Loucy (cell line): ENCODE measurements at regions not wholly inside any gene's neighbourhood (a gene's known extent, or its start where the extent isn't known, plus 50 kb on each side); places are given as distances from the start of the nearest gene placed in this dataset.

Source experiments
- H2AFZ ChIP-seq: fragments of 200-600 bp; sonication (generic); 2 replicates; pipeline ENCODE4 v1.6.0; 2016; ENCODE audit warnings: antibody characterized with exemption, mild to moderate bottlenecking, low read length, moderate library complexity
- H3F3A ChIP-seq: fragments of 200-600 bp; 2 replicates; pipeline ENCODE4 v1.6.0; 2016; ENCODE audit warnings: antibody characterized with exemption, low read depth, mild to moderate bottlenecking
- H3K27me3 ChIP-seq: fragments of 200-600 bp; sonication (generic); 2 replicates; pipeline ENCODE4 v1.6.1; 2014; ENCODE audit warnings: low read length, mild to moderate bottlenecking; ENCODE audit not compliant: insufficient read depth, poor library complexity, severe bottlenecking
- H3K36me3 ChIP-seq: fragments of 200-600 bp; sonication (generic); 2 replicates; pipeline ENCODE4 v1.6.1; 2016; ENCODE audit warnings: low read length; ENCODE audit not compliant: insufficient read depth
- H3K4me1 ChIP-seq: fragments of 200-600 bp; sonication (generic); 2 replicates; pipeline ENCODE4 v1.5.1; 2014; ENCODE audit warnings: low read length, mild to moderate bottlenecking; ENCODE audit not compliant: insufficient read depth, poor library complexity, severe bottlenecking
- H3K4me2 ChIP-seq: fragments of 200-600 bp; sonication (generic); 2 replicates; pipeline ENCODE4 v1.6.0; 2014; ENCODE audit warnings: antibody characterized with exemption, low read length, low read depth, mild to moderate bottlenecking; ENCODE audit not compliant: poor library complexity, severe bottlenecking
- H3K4me3 ChIP-seq: fragments of 200-600 bp; sonication (generic); 2 replicates; pipeline ENCODE4 v1.5.1; 2014; ENCODE audit warnings: low read length, mild to moderate bottlenecking, mixed read lengths; ENCODE audit not compliant: poor library complexity, severe bottlenecking
- H3K79me2 ChIP-seq: fragments of 200-600 bp; sonication (generic); 2 replicates; pipeline ENCODE4 v1.6.1; 2014; ENCODE audit warnings: low read length; ENCODE audit not compliant: insufficient read depth
- H3K9ac ChIP-seq: fragments of 200-600 bp; sonication (generic); 2 replicates; pipeline ENCODE4 v1.6.0; 2014; ENCODE audit warnings: mild to moderate bottlenecking, low read depth, low read length, moderate library complexity; ENCODE audit not compliant: poor library complexity, severe bottlenecking
- H3K9me2 ChIP-seq: fragments of 200-600 bp; sonication (generic); replicated peaks from 2 replicates; pipeline ENCODE4 v1.6.1; 2016; ENCODE audit warnings: low read depth, low read length, mixed read lengths
- H3K9me3 ChIP-seq: fragments of 200-600 bp; sonication (generic); 2 replicates; pipeline ENCODE4 v1.6.1; 2014; ENCODE audit warnings: mild to moderate bottlenecking, antibody characterized with exemption, low read length, low read depth; ENCODE audit not compliant: insufficient read depth
- H4K20me1 ChIP-seq: fragments of 200-600 bp; sonication (generic); 2 replicates; pipeline ENCODE4 v1.6.0; 2014; ENCODE audit warnings: antibody characterized with exemption, low read length, mild to moderate bottlenecking; ENCODE audit not compliant: insufficient read depth, poor library complexity, severe bottlenecking
- EZH2phosphoT487 ChIP-seq: fragments of 200-600 bp; IDR thresholded peaks from 2 replicates; pipeline ENCODE4 v1.6.1; 2018; ENCODE audit warnings: antibody characterized with exemption, mild to moderate bottlenecking, moderate library complexity, borderline replicate concordance
- TF ChIP-seq, protein P1 (sequence below): fragments of 200-600 bp; sonication (generic); conservative IDR thresholded peaks from 2 replicates; pipeline ENCODE4 v1.5.1; 2014; ENCODE audit warnings: mild to moderate bottlenecking, antibody characterized with exemption, low read length

- Histone ChIP-seq H3F3A (no peaks in the 10 kb centered on the region), H2AFZ (no peak overlapping the region), H3K4me1 (no peaks in the 10 kb centered on the region), H3K4me3 (no peak overlapping the region), H3K36me3 (no peaks in the 10 kb centered on the region), H3K9ac (no peak overlapping the region), H3K9me3 (no peaks in the 10 kb centered on the region), H3K27me3 (no peaks in the 10 kb centered on the region), H3K9me2 (no peaks in the 10 kb centered on the region), H3K4me2 (no peak overlapping the region), H4K20me1 (no peaks in the 10 kb centered on the region), H3K79me2 (no peaks in the 10 kb centered on the region)
- TF ChIP-seq, protein P1, sequence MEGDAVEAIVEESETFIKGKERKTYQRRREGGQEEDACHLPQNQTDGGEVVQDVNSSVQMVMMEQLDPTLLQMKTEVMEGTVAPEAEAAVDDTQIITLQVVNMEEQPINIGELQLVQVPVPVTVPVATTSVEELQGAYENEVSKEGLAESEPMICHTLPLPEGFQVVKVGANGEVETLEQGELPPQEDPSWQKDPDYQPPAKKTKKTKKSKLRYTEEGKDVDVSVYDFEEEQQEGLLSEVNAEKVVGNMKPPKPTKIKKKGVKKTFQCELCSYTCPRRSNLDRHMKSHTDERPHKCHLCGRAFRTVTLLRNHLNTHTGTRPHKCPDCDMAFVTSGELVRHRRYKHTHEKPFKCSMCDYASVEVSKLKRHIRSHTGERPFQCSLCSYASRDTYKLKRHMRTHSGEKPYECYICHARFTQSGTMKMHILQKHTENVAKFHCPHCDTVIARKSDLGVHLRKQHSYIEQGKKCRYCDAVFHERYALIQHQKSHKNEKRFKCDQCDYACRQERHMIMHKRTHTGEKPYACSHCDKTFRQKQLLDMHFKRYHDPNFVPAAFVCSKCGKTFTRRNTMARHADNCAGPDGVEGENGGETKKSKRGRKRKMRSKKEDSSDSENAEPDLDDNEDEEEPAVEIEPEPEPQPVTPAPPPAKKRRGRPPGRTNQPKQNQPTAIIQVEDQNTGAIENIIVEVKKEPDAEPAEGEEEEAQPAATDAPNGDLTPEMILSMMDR: no peak
- no peak for TF ChIP-seq EZH2phosphoT487
Measured at GRCh38 chr5:118456085-118456484, 532.3 kb downstream of the DTWD2 start.

- Histone ChIP-seq H3K4me2 (no peak overlapping the region), H3K27me3 (no peaks in the 10 kb centered on the region), H3F3A (no peaks in the 10 kb centered on the region), H3K9ac (no peak overlapping the region), H4K20me1 (no peaks in the 10 kb centered on the region), H3K9me2 (no peaks in the 10 kb centered on the region), H3K79me2 (no peaks in the 10 kb centered on the region), H3K9me3 (no peaks in the 10 kb centered on the region), H3K4me3 (no peak overlapping the region), H3K36me3 (no peaks in the 10 kb centered on the region), H3K4me1 (no peaks in the 10 kb centered on the region), H2AFZ (no peak overlapping the region)
- TF ChIP-seq EZH2phosphoT487: no peak
- TF ChIP-seq, protein P1: no peak
Measured at GRCh38 chr5:118451697-118452247, 536.6 kb downstream of the DTWD2 start.

GRCh38 chr5:118450554-118451332 is 537.6 kb downstream of the DTWD2 start:
- Histone ChIP-seq H3K79me2 (no peaks in the 10 kb centered on the region), H3K4me3 (no peak overlapping the region), H3K9me2 (no peaks in the 10 kb centered on the region), H3K4me2 (no peak overlapping the region), H3K36me3 (no peaks in the 10 kb centered on the region), H2AFZ (no peak overlapping the region), H3K9me3 (no peaks in the 10 kb centered on the region), H3K4me1 (no peaks in the 10 kb centered on the region), H4K20me1 (no peaks in the 10 kb centered on the region), H3K9ac (no peak overlapping the region), H3F3A (no peaks in the 10 kb centered on the region), H3K27me3 (no peaks in the 10 kb centered on the region)
- TF ChIP-seq, protein P1: no peak
- TF ChIP-seq EZH2phosphoT487: no peak
